ENCODE measurements at regions not wholly inside any gene's neighbourhood (a gene's known extent, or its start where the extent isn't known, plus 50 kb on each side); places are given as distances from the start of the nearest gene placed in this dataset.

GRCh38 chr9:74281674-74282073 is 215.5 kb upstream of the RORB start:
- peak; percentile 10 for DNase-seq

- DNase-seq: no peak
These were observed 214.4 kb upstream of the RORB start for GRCh38 chr9:74282526-74283253.

DNA sequence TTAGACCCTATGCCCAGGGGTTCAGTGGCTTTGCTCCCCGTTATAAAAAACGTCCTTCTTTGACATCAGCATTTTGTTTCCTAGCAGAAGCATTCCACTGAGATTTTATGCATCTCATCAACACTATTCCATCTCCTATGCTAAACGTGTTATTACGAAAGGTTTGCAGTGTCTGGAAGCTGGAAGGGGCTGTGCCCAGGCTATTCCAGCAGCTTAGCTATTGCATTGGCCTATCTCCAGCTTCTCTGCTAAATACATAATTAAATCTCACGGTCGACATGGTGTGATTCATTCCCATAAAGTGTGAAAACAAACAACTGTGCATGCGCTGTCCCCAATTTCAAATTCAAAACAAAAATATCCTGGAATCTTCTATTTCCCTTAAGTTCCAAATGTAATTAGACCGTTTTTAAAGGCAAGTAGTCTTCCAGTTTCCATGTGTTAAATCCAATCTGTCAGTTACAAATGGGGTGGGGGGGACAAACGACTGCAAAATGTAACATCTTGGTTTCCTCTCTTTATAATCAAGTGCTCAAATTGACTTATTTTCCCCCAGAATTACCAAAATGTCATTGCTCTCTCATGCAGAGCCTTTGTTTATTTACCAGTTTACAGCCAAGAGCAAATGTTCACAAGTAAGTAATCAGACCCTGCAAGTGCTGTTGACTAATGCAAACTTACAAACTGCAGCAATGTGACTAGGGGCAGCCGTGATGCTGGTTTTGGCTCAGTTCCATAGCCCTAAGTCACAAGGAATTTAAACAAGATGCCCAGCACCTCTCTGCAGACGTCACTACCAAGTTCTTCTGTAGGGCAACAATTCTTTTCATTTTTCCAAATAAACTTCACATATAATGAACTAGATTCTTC is 212.3 kb upstream of the RORB start:
- no peak for DNase-seq

DNA sequence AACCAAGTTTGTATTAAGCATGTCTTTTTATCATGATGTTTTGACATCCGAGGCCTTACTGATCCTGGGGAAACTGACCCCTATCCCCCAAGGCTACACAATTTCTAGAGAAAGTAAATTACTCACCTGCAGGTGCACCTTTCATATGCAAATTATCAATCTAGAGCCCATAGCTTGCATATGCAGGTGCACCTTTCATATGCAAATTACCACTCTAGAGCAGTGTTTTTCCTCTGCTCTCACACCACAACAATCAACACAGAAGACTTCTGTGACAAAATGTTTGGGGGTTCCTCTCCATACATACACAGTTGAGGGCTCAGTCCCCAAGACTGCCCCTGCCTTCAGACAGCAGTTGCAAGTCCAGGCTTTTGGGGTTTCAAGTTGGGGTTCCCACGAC is 203.7 kb upstream of the RORB start:
- DNase-seq: peak; percentile 67

DNA sequence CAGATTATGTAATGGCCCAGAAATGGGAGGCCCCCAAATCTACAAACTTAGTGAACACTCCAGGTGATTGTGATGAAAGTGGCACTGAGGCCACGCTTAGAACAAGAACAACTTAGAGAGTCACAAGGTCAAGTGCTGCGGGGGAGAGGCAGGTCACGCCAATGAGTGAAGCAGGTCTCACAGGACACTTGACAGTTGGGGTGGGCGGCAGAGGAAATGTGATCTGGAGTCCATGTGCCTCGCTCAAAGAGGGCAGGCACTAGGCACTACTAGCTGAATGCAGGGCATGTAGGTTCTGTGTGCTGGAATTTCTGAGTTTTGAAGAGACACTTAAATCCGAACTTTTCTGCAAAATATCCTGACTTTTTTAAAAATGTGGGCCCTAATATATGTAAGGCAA is 193.2 kb upstream of the RORB start:
- no peak for DNase-seq

GRCh38 chr9:74304598-74304997 is 192.5 kb upstream of the RORB start:
- DNase-seq: no peak

- no peak for DNase-seq
These were observed 187.5 kb upstream of the RORB start for GRCh38 chr9:74309654-74310053.

- no peak for DNase-seq
These were observed 179.9 kb upstream of the RORB start for GRCh38 chr9:74317235-74317634.

GRCh38 chr9:74321396-74321795 is 175.7 kb upstream of the RORB start:
- no peak for DNase-seq

DNA sequence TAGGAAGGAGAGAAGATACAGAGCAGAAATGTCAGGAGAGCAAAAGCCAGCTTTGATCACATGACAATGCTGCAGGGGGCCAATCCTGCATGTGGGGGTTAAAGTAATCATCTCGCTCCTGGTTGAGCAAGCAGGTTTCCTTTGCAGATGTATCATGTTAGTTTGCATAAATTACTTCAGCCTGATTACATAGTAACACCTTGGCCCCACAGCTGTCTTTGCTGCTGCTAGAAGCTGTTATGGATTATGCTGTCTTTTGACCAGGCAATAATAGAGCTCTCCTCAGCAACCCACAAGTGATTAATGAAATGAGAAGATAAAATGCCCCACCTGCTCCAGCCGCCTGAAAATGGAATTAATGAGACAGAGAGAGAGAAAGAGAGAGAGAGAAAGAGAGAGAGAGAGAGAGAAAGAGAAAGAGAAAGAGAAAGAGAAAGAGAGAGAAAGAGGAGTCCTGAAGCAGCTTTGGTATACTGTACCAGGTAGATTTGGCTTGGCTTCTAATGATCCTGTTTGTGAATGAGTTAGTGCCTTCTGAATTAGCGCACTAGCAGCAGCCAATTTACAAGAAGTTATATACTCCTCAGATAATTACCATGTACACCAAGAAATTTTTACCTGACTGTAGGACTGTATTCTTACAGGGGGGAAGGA is 174.3 kb upstream of the RORB start:
- peak; percentile 23 for DNase-seq

DNA sequence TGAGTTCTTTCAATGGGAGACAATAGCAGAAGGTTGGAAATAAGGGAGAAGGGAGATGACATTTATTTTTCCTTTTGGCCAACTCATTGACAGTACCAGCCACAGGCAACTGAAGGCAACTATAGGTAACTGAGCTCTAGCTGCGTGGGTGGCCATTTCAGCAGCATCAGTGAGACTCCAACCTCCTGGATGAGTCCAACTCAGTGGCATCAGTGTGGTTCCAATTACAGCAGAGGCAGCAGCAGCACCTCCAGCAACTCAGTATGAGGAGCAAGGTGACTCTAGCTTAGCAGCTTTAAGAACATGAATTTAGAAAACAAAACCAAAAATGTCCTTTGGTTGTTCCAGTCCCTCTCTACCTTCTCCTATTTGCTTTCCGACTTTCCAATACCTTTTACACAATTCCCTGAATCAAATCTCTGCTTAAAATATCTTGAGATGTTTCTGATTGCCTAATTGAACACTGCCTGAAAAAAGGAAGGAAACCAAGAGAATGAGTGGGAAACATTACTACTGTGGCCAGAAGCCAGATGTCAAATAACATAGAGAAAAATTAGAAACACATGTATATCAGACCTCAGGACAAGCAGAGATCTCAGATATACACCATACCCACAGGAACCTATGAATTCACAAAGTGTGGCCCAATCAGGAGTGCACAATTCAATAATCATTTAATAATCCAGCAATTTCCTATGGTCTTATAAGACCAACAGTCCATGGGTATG is 166.5 kb upstream of the RORB start:
- DNase-seq: no peak

DNA sequence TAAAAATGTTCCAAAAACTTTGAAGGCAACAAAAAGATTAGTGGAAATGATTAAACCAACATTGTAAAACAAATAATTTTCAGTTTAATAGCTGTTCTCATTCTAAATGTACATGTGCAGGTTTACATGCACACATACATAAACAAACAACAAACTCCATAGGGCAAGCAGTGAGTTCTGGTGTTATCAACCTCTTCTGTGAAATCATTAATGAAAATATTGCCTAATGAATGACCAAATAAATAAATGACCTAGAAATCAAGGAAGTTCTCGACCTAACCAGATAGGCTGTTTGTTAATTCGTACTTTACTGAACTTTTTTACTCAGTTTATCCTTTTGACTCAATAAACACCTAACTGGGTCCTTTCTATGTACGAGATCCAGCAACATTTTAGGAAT is 165.5 kb upstream of the RORB start:
- DNase-seq: no peak

- no peak for DNase-seq
These were observed 163.6 kb upstream of the RORB start for GRCh38 chr9:74333384-74334032.

DNA sequence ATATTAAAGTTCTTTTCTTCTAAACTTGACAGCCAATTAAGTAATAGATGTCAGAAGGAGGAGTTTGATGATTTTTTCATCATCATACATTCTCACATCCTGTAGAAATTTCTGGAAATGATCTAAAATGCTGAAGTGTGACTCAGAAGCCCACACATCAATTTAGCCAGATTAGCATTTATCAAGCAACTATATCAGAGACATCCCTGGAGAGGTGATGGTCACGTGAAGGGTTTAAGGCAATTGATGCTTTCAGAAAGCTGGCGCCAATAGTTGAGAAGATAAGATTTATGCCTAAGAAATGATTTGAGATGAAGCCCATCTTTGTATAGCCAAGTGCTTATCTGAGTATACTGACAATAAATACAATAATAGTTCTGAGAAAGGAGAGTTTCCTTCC is 162.9 kb upstream of the RORB start:
- DNase-seq: no peak

DNA sequence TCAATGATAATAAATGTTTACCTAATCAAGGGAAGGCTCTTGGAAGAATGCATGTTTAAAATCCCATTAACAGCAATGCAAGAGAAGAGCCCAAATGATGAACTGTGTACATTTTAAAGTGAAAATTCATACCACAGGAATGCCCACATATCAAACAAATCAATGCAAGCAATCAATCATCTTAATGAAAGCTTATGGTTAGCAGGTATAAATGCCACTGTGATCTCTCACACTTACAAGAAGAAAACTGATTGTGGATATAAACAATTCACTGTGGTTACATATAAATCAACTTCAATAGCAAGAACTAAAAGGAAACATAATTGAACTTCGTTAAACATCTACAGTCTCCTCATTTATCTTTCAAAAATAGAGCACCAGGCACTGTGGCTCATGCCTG is 161.0 kb upstream of the RORB start:
- no peak for DNase-seq

GRCh38 chr9:74348777-74349176 is 148.4 kb upstream of the RORB start:
- no peak for DNase-seq

DNA sequence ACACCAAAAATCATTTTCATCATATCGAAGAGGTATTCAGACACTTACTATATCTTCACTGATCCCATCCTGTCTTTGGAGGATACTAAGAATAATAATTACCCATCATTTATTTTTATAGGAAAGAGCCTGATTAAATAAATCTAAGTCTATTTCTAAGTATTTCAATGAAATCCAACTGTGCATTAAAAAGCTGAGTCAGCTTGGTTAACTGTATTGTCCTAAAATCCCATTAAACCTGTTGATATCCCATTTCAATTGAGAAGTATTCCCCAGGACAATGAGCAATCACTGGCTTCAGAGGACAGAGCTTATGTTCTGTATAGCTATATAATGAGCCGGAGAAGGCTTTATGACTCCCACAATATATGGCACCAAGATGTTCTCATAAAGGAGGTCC is 142.0 kb upstream of the RORB start:
- no peak for DNase-seq

DNA sequence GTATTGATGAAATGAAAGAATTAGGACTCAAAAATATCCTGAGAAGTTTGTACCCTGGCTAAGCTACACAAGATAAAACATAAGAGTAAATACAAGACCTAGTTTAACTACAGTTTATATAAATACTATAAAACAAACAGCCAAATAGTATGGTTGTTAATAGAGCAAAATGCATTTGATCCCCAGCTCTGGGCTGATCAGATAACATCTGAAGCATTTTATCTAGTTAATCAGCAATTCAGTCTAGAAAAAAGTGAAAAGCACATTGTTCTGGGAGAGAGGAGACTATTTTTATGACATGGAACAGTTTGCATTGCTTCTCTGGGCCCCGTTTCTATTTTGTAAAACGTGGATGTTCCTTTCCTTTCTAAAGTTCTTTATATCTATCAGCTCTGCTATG is 139.6 kb upstream of the RORB start:
- DNase-seq: no peak

DNA sequence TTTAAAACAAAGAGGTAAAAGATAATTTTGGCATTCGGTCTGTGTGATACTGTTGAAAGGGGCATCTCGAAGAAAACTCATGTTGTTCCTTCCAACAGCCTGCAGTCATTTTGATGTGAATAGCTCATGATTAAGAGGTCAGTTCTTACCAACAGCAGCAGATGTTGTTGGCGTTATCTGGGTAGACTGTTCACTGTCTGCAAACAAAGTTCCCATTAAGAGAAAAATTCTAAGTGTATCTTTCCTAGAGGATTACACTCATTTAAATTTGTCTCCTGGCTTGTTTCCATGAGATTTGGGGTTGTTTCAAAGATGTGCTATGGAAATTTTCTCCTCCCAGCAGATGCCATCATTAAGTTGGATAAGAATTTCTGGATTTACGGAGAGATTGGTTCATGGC is 138.2 kb upstream of the RORB start:
- DNase-seq: no peak

GRCh38 chr9:74361508-74361907 is 135.6 kb upstream of the RORB start:
- DNase-seq: no peak

DNA sequence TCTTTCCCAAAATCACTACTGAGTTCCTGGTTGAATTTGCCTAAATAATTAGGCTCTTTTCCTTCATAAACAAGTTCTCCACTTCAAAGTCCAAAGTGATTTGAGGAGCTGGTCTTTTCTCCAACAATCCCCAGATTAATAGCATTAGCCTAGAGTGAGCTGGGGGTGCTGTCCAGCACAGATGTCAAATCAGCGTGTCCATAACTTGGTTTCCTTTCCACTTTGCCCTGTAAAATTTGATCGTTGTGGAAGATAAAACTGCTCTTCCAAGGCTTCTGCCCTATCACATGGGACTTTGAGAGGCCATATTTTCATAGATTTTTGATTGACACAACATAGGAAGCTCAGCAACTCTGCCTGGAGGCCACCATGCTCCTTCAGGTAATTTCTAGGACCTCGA is 134.7 kb upstream of the RORB start:
- DNase-seq: no peak

DNA sequence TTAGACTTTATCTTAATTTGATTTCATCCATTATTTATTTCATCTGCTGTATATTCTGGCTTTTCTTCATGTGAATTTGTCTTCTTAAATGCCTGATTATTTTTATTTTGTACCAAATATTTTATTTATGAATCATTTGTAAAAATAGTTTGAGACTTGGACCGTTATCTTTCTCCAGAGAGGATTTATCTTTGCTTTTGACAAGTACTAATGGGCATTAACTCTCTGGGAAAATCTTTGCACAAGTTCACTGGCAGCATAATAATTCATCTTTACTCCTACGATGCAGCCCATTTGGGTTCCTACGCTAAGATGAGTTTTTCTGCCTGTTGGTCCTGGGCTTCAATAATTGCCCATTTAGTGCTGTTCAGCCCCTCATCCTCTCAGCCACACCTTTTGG is 131.0 kb upstream of the RORB start:
- DNase-seq: no peak

- DNase-seq: no peak
These were observed 127.3 kb upstream of the RORB start for GRCh38 chr9:74369844-74370243.
